ENCODE measurements at regions not wholly inside any gene's neighbourhood (a gene's known extent, or its start where the extent isn't known, plus 50 kb on each side); places are given as distances from the start of the nearest gene placed in this dataset.
A peak's percentile ranks its signal among the peaks of the same experiment; 100 is the strongest.

- no peak for TF ChIP-seq ARNTL (CRISPR knock-in tag; IDR thresholded peaks at IDR 0.05; ENCODE audit: borderline replicate concordance, low read depth)
- no peak for TF ChIP-seq ZC3H10 (CRISPR knock-in tag; IDR thresholded peaks at IDR 0.05)
- no peak for TF ChIP-seq GLIS3 (CRISPR knock-in tag; IDR thresholded peaks at IDR 0.05)
- ATAC-seq = no peak; the same call in 2 of the 3 replicates
Observed at GRCh38 chr4:126888968-126889367, 743.8 kb upstream of the INTU start.

GRCh38 chr4:126890383-126890782 lies 742.4 kb upstream of the INTU start:
- ATAC-seq = no peak
- TF ChIP-seq TSHZ2 (CRISPR knock-in tag; IDR thresholded peaks at IDR 0.05) (no peak), TCF4 (CRISPR knock-in tag; IDR thresholded peaks at IDR 0.05; ENCODE audit: borderline replicate concordance) (no peak), PATZ1 (CRISPR knock-in tag; IDR thresholded peaks at IDR 0.05; ENCODE audit: borderline replicate concordance) (no peak), ZFP30 (CRISPR knock-in tag; IDR thresholded peaks at IDR 0.05) (no peak), ZNF70 (CRISPR knock-in tag; IDR thresholded peaks at IDR 0.05) (no peak), ISL1 (CRISPR knock-in tag; IDR thresholded peaks at IDR 0.05) (no peak), PPARA (CRISPR knock-in tag; IDR thresholded peaks at IDR 0.05; ENCODE audit: borderline replicate concordance) (no peak), BACH2 (CRISPR knock-in tag; IDR thresholded peaks at IDR 0.05; ENCODE audit: borderline replicate concordance) (no peak), ZFP3 (CRISPR knock-in tag; IDR thresholded peaks at IDR 0.05) (no peak), CSRNP3 (CRISPR knock-in tag; IDR thresholded peaks at IDR 0.05) (no peak), ZNF565 (CRISPR knock-in tag; conservative IDR thresholded peaks at IDR 0.05; ENCODE audit: low read depth) (no peak), TOX (CRISPR knock-in tag; IDR thresholded peaks at IDR 0.05; ENCODE audit: borderline replicate concordance) (no peak), ARNTL (CRISPR knock-in tag; IDR thresholded peaks at IDR 0.05; ENCODE audit: borderline replicate concordance, low read depth) (no peak), SNAI2 (CRISPR knock-in tag; IDR thresholded peaks at IDR 0.05) (no peak), CSDC2 (CRISPR knock-in tag; IDR thresholded peaks at IDR 0.05) (no peak)

GRCh38 chr4:126890994-126891393 lies 741.8 kb upstream of the INTU start:
- peak; percentile 93 for ATAC-seq
- no peak for TF ChIP-seq CSDC2 (CRISPR knock-in tag; IDR thresholded peaks at IDR 0.05)
- TF ChIP-seq ZFP30 (CRISPR knock-in tag; IDR thresholded peaks at IDR 0.05) = no peak
- no peak for TF ChIP-seq OSR1 (CRISPR knock-in tag; IDR thresholded peaks at IDR 0.05)
- no peak for TF ChIP-seq POU6F1 (CRISPR knock-in tag; IDR thresholded peaks at IDR 0.05; ENCODE audit: borderline replicate concordance, low read depth)
- TF ChIP-seq ZC3H10 (CRISPR knock-in tag; IDR thresholded peaks at IDR 0.05) = no peak
- TF ChIP-seq ZFP3 (CRISPR knock-in tag; IDR thresholded peaks at IDR 0.05) = no peak

GRCh38 chr4:126894963-126895362 lies 737.8 kb upstream of the INTU start:
- ATAC-seq = no peak
- no peak for TF ChIP-seq TCF4 (CRISPR knock-in tag; IDR thresholded peaks at IDR 0.05; ENCODE audit: borderline replicate concordance)
- TF ChIP-seq ZFP3 (CRISPR knock-in tag; IDR thresholded peaks at IDR 0.05) = no peak
- TF ChIP-seq ZC3H10 (CRISPR knock-in tag; IDR thresholded peaks at IDR 0.05) = no peak
- no peak for TF ChIP-seq TSHZ2 (CRISPR knock-in tag; IDR thresholded peaks at IDR 0.05)
- TF ChIP-seq ZNF8 (CRISPR knock-in tag; IDR thresholded peaks at IDR 0.05) = no peak
